ENCODE measurements at regions not wholly inside any gene's neighbourhood (a gene's known extent, or its start where the extent isn't known, plus 50 kb on each side); places are given as distances from the start of the nearest gene placed in this dataset.

DNA sequence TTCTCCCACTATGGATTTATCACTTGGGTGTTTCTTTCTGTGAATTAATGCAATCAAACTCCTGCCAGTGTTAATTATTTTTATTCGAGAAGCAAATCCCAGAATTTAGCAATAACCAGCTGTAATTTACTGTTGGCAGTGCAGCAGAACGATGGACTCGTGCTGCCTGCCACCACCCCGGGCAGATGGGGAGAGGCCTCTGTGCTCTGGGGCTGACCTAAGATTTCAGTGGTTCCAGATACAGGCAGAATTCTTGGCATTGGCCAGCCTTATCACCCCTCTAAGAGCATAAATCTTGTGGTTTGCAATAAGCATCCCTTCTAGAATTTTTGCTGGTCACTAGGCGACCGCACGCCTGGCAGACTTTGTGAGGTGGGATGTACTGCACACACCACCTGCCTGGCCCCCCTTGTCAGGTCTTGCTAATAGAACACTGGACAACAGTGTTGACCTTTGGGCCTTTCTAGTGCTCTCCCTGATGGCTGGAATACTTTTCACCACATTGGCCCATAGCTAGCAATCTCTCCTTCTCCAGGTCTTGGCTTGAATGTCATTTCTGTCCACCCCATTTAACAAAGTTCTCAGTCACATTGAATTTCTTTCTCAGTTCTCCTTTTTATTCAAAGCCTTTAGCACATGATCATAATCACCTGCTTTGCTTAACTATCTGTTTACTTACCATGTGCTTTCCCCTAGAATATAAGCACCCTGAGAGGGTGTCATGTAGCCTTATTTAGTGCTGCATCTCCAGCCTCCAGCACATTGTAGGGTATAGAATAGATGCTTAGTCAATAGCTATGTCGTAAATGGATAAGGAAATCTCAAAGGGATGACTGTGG lies 122.1 kb upstream of the DYNLRB2 start:
- DNase-seq, result no peak

DNA sequence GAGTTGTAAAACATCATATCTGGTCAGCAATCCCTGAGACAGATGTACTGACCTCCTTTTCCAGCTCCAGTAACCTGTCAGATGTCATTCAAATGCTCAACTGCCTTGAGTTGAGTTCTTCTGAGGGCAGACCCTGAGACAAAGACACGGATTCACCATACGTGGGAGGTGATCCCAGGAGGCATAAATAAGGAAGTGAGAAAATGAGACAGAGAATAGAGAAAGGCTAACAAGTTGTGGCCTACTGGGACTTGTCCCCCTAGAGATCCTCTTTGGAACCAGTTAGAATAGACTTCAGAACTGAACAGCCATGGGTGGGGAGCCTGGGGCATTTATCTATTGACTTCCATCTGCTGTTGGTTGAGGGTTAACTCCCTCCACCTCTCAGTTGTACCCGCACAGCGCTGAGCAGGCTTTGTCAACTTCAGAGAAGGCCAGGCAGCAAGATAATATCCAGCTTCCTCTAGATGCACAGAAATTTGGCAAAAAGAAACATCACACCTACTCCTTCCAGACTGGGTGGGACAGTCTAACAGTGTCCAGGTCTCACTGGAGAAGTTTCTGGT lies 123.0 kb upstream of the DYNLRB2 start:
- no peak for DNase-seq

DNA sequence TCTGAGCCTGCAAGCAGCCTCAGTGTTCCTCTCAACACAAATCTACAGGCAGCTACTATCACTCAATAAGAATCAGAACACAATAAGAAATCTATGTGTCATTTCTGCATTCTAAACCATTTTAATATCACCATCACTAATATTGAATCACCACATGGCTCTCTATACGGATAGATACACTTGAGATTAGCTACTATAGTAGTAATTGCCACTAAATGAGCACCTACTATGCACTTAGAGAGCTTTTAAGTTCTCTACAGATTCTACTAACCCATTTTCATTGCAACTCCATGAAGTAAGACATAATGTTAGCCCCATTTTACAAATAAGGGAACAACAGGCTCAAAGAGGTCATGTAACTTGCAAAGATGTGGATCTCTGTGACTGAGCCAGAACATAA lies 132.8 kb upstream of the DYNLRB2 start:
- DNase-seq, result no peak

DNA sequence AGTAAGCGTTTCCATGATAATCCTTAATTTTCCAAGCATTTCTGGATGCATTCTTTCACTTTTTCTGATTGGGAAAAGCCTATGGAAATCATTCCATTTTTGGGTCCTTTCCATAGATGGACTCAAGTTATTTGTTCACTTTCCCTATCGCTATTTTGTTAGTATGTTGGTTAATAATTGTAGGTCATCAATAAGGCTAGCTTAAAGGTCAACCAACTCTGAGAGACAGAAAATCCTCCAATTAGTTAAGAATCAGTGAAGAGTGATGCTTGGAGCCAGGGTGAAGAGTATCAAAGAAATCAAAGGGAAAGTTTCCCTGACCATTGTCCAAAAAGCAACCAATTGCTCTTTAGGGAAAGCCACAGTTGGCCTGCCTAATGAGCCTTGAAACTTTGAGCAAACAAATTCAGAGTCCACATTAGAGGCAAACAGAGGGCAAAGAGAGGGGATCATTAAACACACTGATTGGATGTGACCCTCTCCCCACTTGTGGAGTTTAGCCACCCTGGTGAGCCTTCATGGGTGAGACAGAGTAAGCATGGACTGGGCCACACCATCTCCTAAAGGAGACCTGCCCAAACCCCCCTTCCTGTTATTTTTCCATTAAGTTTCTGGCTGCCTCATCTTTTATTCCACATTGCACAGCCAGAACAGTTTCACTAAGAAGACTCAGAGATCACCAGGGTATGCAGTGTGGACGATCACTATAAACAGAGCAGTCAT lies 133.4 kb upstream of the DYNLRB2 start:
- no peak for DNase-seq

DNA sequence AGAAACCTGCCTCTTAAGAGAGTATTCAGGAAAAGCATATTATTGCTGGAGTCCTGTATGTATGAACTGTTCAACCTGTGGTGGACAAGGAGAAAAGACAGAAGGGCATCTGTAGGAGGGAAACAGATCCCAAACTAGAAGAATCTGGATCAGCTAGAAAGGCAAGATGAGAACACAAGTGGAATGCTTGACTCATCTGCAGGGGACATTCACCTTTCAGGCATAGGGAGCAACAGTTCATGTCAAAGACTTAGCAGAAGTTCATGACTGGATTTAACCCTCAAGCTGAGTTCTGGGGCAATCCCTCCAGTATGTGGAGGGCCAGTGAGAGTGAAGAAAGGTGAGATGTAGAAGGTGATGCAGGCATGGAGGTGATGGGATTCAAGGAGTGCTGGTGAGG lies 135.9 kb upstream of the DYNLRB2 start:
- no peak for DNase-seq

DNA sequence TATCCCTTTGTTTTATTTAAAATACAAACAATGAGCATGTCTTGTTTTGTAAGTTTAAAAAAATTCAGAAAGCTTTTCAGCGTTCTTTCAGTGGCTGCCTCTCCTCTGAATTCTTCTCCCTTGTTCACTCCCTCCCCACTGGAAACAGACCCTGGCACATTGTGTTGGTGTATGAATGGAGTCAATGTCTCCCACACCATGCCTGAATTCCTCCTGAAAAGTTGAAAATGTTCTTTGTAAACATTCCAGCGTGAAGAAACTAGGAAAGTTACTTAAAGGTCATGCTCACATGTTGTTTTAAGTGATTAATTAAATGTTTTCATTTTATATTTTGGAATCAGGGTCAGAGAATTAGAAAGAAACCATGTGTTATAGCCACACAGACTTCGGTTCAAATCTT lies 136.9 kb upstream of the DYNLRB2 start:
- DNase-seq, result no peak

DNA sequence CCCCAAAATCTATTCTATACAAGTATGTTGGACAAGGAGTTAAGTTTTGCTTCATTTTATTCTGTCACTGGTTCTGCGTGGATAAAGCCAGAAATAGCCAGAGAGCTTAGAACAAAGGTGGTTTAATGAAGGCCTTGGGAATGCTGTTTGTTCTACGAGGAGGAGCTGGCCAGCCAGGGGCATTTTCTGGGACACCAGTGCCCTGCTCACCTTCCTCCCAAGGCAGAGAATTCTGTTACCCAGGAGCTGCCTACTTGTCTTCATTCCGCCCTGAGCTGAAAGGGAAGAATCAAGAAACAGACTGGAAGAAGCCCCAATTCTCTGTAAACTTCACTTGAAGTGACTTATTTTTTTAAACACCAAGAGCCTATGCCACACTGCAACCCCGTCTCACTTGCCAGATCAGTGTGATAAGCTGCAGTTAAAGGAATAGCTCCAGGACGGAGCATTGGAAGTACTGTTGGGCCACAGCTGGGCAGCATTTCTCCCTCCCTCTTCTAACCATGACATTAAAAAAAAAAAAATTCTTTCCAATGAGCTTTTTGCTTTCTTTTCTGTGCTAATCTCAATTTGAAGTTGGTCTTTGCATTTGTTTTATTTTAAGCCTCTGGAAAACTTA lies 149.8 kb upstream of the DYNLRB2 start:
- no peak for DNase-seq

DNA sequence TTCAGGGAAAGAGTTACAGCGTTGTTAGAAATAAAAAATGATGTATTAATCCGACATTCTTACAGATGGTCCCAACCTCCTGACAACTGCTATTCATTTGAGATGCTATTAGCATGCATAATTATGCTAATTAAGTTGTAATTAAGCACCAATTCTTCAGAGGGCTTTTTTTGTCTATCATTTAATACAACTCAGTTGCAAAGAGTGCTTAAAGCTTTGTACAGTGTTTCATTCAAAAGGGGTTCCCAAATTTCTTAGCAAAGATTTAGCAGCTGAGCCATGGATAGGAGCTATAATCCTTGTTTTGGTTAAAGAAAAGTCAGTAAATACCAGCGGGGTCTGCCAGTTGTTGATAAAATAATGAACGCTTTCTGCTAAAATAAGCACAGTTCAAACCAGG lies 150.7 kb upstream of the DYNLRB2 start:
- no peak for DNase-seq

DNA sequence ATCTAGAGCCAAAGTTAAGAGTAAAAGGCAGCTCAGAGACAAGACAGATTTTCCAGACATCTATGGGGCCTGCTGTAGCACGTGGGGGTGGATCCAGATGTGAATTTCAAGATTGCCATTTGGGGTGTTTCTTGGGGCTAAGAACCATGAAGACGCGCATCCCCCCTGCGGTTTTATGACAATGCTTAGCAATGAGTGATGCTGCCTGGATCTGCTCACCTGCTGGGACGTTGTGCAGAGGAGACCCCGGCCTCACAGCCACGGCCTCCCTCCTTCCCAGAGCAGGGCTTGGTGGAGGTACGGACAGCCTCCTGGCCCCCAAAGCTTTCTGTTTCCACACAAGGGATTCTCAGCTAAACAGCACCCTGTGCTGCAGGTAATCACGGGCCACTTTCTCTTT lies 151.5 kb upstream of the DYNLRB2 start:
- DNase-seq, result no peak

DNA sequence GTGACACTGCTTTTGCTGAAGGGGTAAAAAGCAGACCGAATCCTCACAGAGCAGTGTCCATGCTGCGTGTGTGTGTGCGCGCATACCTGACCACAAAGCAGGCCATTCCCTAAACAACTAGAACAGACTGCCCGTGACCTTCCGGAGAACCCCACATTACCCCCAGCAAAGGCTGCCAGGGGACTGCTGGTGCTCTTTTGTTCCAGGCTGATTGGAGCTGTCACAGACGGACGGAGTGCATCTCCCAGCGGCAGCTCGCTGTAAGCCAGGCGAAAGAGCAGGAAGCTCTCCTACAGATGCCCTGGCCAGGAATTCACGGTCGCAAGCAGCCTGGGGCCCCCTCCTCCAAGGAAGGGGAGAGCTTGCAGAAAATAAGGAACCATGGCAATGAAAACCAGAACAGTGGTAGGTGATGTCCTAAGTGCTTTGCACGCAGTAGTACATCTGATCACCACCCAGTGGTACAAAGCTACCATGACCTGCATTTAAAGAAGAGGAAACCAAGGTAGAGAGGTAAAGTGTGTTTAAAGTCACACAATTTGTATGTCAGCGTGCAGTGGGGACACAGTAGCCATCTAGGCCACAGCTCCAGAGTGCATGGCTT lies 153.4 kb upstream of the DYNLRB2 start:
- no peak for DNase-seq

DNA sequence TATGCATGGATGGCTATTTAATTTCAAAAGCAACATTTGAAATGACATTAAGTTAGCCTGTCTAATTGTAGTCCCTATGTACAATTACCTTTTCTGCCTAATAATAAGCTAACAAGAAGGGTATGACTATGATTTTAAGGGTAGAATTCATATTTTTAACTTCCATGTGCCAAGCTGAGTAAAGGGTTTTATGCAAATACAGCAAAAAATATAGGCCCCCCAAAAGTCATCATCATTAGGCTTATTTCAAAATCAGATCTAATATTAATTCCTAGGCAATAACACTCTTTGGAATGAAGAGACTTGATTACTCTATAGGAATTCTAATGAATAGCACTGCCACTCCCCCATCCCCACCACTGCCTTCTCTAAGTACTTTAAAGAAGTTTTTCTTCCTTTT lies 155.9 kb upstream of the DYNLRB2 start:
- no peak for DNase-seq

DNA sequence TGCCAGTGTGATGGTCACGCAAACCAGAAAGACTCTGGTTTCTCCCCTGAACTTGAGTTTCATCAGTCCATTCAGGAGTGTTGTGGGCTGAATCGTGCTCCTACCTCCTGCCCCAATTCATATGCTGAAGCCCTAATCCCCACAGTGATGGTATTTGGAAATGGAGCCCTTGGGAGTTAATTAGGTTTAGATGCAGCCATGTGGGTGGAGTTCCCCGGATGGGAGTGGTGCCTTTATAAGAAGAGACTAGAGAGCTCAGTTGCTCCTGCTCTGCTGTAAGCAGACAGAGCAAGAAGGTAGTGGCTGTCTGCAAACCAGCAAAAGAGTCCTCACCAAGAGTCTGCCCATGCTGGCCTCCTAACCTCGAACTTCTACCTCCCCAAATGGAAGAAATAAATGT lies 160.3 kb upstream of the DYNLRB2 start:
- no peak for DNase-seq

DNA sequence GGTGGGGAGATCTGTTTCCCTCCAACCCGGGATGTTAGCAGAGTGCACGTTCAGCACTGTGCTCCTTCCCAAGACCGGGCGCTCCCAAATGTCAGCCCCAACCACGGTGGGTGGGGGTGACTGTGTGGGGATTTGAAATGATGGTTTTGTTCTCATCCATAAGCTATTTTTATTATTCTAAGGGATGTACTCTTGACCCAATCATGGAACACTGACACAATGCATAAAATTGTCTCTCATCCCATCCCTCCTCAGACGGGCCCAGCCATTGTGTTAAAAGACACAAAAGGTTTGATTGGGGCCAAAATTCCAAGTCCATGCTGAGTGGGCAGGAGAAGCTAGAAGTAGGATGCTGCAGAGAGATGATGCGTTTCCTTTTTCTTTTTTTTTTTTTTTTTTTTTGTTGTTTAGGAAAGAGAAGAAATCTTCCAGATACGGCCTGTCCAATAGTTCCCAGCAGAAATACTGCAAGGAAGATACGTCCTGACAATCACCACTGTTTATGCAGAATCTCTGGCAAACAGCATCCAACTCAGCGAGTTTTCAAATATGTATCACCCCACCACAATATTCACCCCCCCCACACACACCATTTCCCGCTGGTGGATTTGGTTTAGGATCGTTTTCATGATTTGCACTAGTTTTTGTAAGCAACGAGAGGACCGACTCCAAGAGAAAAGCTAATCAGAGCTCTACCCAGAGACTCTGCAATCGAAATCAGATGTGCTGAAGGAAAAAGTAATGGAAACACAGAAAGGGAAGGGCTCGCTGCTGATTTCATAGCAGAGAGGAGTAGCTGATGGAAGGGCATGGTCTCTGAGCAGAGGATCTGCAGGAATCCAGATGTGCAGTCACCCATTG lies 163.5 kb upstream of the DYNLRB2 start:
- DNase-seq, result no peak

DNA sequence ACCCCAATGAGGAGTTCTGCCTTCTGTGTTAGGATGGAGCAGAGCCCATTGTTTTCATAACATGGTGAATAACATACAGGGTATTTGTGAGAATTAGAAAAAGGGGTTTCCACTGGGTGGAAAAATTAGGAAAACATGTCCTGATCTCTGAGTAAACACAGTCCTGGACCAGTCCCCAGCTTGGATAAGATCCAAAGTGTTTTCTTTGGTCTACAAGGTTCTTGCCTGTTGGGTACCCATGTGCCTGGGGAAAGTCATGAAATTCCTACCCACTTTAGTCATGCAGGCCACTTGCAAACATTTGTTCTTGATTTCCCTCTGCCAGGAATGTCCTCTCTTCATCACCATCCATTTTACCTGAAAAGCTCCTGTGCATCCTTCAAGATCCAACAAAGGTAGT lies 164.8 kb upstream of the DYNLRB2 start:
- DNase-seq, result no peak

DNA sequence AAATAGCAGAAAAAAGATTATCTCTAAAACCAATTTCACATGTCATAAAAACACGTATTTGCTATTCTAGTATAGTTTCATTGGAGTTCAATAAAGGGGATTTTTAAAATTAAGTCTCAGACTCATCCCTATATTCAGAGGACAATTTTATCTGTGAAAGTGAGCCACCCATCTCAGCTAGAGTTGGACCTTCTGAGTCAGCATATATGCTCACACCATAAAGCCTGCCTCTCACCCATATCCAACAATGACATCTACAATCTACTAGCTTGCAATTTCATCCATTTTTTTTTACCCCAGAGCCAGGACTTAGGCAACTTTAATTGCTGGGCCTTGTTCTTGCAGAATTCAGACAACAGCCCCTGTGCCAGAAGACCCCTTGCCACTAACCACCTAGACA lies 165.3 kb upstream of the DYNLRB2 start:
- no peak for DNase-seq

DNA sequence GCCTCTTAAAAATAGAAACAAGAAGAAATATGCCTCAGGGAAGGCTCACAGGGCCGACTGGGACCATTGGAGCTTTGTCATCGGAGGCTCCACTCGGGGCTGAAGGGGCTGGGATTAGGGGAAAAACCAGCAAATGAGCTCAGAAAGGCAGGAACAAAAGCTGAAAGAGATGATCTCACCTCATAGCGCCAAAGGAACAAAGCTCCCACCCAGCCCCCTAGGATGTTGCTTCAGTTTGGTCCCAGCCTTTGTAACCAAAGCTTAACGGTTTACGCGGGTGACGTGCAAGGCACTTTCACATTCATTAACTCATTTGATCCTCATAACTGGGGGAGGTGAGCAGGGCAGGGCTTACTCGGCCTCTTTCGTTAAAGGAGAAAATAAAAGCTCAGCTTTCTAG lies 168.5 kb upstream of the DYNLRB2 start:
- no peak for DNase-seq

DNA sequence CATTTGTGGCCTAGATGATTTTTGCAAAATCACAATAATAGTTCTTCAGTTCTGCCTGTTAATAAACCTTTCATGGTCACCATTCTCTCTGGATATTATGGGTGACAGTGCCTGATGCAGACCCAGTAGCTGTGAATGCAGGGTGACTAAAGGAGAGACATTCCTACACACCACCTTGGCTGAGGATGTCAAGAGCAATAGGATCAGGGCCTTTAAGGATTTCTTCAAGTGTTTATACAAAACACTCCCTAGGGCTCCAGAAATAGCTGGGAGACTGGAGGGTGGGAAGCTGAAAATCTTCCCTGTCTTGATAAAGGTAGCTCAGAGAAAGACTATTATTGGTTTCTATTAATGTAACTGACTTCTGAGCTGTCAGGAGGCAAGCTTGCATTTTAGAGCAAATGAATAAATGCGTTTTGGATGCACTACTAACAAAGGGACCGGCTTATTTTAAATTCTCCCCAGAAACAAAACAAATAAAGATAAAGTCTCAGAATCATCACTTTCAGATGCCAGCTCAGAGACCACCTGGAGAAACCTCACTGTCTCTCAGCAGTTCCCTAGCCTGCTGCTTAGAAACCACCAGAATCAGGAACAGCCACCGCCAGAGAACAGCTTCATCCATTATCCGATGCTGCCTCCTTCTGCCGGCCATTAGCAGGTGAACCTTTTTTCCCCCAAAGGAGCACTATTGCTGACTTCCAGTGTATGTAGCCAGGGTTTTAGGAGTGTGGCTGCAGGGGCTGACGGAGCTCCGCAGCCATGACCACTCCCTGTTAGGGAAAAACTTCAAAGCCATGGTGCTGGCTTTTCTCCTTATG lies 171.4 kb upstream of the DYNLRB2 start:
- DNase-seq, result peak in 1 of 2 experiments; percentile 15

DNA sequence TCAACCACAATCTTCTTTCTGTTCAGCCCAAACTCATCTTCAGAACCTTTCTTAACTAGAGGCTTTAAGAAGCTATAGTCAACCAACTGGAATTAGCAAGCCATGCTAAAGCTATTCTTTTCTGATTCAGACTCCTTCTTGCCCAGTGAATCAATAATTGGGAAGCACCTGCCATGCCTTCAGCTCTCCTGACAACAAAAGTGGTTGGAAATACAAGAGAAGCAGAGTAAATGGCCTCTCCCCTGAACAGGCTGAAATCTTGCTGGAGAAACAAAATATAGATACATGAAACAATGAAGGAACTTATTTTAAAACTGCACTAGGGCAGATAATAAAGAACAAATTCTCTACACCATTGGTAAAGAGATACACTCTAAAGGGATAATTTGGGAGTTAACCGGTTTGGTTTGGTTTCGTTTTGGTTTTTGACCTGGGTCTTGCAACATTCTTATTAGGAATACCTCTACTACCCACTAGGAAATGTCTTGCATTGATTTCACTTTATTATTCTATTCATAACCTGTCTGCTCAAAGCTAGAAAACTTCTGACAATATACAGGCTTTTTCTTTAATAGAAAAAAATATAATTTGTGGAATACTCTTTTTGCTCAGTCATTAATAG lies 173.6 kb upstream of the DYNLRB2 start:
- no peak for DNase-seq

DNA sequence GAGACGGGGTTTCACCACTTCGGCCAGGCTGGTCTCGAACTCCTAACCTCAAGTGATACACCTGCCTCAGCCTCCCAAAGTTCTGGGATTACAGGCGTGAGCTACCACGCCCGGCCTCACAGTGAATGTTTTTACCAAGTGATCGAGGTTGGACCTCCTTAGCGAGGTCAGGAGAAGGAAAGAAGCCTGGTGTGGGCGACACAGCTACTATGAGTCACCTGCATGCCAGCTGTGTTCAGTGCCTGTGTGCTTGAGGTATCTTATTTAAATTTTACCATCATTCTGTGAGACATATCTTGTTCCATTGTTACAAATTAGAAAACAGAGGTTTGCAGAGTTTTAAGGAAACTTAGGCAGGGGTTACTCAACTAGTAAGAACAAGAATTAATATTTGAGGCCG lies 174.8 kb upstream of the DYNLRB2 start:
- DNase-seq, result no peak

DNA sequence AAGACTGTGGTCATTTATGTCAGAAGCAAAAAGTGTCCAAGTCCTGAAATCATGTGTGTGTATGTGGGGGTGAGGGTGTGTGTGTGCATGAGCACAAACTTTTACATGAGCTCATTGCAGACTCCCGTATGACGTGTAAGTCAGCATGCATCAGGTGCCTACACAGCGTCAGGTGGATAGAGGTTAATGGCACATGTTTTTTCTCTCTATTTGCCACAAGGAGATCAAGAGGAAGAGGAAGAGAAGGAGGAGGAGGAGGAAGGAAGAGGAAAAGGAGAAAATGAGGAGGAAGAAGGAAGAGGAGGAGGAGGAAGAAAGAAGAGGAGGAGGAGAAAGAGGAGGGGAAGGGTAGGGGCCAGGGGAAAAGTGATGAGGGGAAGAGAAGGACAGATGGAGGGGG lies 178.0 kb upstream of the DYNLRB2 start:
- DNase-seq, result no peak

DNA sequence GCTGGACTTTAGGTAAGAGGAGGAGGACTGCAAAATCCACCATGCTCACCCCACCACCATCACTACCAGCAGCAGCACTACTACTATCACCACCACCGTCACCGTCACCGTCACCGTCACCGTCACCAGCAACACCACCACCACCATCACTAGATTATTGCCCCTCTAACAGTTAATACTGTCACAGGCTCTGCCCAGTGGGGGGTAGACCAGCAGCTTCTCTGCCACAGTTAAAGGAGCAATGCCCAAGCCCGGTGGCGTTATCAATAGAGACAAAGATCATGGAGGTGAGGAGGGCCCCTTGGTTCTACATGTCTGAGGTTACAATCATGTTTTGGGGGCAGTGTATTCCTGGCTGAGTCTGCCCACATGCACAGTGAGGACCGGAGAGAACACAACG lies 184.4 kb upstream of the DYNLRB2 start:
- no peak for DNase-seq

Data from cerebellar nuclear complex (tissue), 1 donor.